ENCODE measurements at regions not wholly inside any gene's neighbourhood (a gene's known extent, or its start where the extent isn't known, plus 50 kb on each side); places are given as distances from the start of the nearest gene placed in this dataset.

GRCh38 chr12:24206621-24207020 lies 257.2 kb upstream of the SOX5 start:
- no peak for TF ChIP-seq CTCF (IDR thresholded peaks at IDR 0.05)
- no peak for TF ChIP-seq POLR2AphosphoS5 (IDR thresholded peaks at IDR 0.05)

All from upper lobe of left lung (tissue), 4 donors.